ENCODE measurements at regions not wholly inside any gene's neighbourhood (a gene's known extent, or its start where the extent isn't known, plus 50 kb on each side); places are given as distances from the start of the nearest gene placed in this dataset.

GRCh38 chr5:118616281-118616680, 372.1 kb downstream of the DTWD2 start:
- TF ChIP-seq POLR2A (IDR thresholded peaks at IDR 0.05; ENCODE audit: low read depth, low read length) (no peak), TAF1 (IDR thresholded peaks at IDR 0.05; ENCODE audit: low read depth, low read length) (no peak), SPI1 (IDR thresholded peaks at IDR 0.05; ENCODE audit: low read depth, low read length) (no peak), POU2F2 (IDR thresholded peaks at IDR 0.05; ENCODE audit: low read depth, low read length) (no peak)
